ENCODE measurements at regions not wholly inside any gene's neighbourhood (a gene's known extent, or its start where the extent isn't known, plus 50 kb on each side); places are given as distances from the start of the nearest gene placed in this dataset.

GRCh38 chr10:61547297-61547696 lies 94.1 kb upstream of the TMEM26 start:
- no peak for DNase-seq (ENCODE audit: low read depth)

DNA sequence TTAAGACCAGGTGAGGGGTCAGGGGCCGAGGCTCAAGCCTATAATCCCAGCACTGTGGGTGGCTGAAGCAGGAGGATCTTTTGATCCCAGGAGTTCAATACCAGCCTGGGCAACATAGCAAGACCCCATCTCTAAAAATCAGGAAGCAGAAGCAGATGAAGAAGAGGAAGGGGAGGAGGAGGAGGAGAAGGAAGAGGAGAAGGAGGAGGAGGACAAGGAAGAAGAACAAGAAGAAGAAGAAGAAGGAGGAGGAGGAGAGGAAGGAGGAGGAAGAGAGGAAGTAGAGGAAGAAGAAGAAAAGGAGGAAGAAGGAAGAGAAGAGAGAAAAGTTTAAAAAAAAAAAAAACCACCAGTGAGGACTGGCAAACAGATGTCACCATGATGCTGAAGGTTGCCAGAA lies 92.0 kb upstream of the TMEM26 start:
- no peak for DNase-seq (ENCODE audit: low read depth)

DNA sequence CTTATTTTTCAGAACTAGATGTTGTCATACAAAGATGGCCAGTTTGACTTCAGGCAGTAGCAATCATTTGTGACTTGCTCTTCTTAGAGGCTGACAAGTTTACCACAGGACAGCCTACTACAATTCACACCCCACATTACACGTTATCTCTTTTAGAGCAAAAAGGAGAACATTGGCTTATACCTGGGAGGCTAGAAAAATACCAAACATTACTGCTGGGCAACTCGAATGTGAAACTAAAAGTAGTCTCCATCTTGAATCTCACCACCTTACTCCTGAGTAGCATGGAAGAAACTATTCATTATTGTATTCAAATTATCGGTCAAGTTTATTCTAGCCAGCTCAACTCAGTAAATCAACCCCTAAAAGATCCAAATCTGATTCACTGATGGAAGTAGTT lies 90.7 kb upstream of the TMEM26 start:
- no peak for DNase-seq (ENCODE audit: low read depth)

DNA sequence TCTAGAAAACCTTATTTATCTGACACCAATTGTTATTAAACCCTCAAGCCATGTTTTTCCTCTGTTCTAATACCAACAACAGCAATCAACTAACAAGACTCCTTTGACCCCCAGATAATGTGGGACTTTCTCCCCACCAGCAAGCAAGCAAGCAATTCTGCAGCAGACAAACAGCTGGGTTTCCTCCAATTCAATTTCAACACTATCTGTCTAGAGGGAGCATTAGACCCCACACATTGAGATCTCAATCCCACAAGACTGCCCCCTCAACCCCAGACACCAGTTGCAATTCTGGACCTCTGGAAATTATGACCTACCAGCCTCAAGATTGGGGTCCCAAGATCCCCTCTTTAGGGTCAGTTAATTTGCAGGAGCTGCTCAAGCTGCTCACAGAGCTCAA lies 89.4 kb upstream of the TMEM26 start:
- no peak for DNase-seq (ENCODE audit: low read depth)

GRCh38 chr10:61541960-61542359 lies 88.8 kb upstream of the TMEM26 start:
- no peak for DNase-seq (ENCODE audit: low read depth)

DNA sequence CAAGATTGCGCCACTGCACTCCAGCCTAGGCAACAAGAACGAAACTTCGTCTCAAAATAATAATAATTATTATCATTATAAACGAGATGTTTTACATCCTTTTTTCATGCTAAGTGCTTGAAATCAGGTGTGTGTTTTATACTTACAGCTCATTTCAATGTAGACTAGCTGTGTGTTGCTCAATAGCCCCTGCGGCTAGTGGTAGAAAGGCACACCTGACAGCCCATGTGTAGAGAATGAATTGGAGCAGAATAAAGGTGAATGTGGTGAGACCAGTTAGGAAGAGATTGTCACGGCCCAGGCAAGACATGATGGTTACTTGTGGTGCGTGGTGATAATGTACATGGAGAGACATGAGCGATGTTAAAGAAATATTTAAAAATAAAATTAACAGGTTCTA lies 86.7 kb upstream of the TMEM26 start:
- no peak for DNase-seq (ENCODE audit: low read depth)

DNA sequence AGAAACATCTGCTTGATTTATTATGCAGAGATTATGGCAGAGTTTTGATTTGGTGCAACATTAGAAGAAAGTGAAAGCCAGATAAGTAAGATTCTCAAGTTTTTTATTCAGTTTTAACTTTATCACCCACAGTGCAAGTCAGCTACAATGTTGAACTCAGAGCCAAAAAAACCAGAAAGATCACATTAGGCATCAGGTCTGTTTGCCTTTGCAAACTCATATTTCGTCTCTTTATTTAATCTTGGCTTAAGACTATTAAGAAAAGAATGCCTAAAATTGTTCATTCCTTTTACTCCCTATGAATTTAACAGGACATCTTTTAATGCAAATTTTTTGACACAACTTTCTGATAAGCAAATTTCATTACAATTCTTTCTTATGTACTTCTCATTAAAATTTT lies 76.0 kb upstream of the TMEM26 start:
- no peak for DNase-seq (ENCODE audit: low read depth)

DNA sequence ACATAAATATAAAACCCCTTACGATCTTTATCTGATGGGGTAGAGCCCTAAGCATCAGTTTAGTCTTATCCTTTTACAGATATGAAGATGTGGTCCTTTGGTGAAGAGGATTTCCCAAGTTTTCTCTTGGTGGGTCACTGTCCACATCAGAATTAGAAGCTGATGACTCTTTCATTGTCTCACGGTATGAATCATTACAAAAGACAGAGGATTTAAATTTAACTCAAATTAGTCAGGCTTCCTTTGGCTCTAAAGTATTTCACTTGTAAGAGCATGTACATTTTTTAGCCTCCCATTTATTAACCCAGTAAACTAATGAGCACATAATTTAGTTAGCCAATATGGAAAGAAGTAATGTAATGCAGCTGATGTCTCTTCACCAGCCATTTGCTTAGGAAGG lies 49.9 kb upstream of the TMEM26 start:
- DNase-seq (ENCODE audit: low read depth), result peak; percentile 44
